HEK293T (cell line): ENCODE measurements at regions not wholly inside any gene's neighbourhood (a gene's known extent, or its start where the extent isn't known, plus 50 kb on each side); places are given as distances from the start of the nearest gene placed in this dataset.

Source experiments
- CTBP1 ChIP-seq: fragments of 450-650 bp; IDR thresholded peaks from 2 replicates; pipeline ENCODE4 v1.6.1; 2016; ENCODE audit warnings: borderline replicate concordance
- FOXK2 ChIP-seq: fragments of 450-650 bp; IDR thresholded peaks from 2 replicates; pipeline ENCODE4 v1.6.1; 2016; ENCODE audit warnings: mild to moderate bottlenecking
- PKNOX1 ChIP-seq: fragments of 450-650 bp; IDR thresholded peaks from 2 replicates; pipeline ENCODE4 v1.6.1; 2016

- TF ChIP-seq FOXK2 (no peak), CTBP1 (no peak), PKNOX1 (no peak)
Measured at GRCh38 chr5:175226506-175226905, 217.5 kb downstream of the DRD1 start.
